ENCODE measurements at regions not wholly inside any gene's neighbourhood (a gene's known extent, or its start where the extent isn't known, plus 50 kb on each side); places are given as distances from the start of the nearest gene placed in this dataset.
A peak's percentile ranks its signal among the peaks of the same experiment; 100 is the strongest.

DNA sequence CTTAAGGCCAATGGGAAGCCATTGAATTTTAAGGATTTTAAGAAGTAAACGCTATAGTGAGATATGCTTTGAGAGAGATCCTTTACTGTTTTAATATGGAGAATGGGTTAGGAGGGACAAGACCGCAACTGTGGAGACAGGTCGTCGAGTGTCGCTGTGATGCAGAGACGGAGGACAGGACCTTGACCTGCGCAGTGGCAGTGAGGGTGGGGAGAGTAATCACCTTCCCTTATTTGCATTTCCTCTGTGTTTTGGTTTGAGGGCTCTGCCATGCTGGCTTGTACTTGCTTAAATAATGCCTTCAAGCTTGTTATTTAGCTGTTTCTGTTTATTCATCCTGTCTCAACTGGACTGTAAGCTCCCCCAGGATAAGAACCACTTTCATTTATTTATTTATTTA is 345.0 kb downstream of the FBXW7 start:
- H3K4me3 ChIP-seq (ENCODE audit: low read depth, low read length): no peak overlapping the region
- no peak for DNase-seq (ENCODE audit: low read depth)
- TF ChIP-seq, protein P1, sequence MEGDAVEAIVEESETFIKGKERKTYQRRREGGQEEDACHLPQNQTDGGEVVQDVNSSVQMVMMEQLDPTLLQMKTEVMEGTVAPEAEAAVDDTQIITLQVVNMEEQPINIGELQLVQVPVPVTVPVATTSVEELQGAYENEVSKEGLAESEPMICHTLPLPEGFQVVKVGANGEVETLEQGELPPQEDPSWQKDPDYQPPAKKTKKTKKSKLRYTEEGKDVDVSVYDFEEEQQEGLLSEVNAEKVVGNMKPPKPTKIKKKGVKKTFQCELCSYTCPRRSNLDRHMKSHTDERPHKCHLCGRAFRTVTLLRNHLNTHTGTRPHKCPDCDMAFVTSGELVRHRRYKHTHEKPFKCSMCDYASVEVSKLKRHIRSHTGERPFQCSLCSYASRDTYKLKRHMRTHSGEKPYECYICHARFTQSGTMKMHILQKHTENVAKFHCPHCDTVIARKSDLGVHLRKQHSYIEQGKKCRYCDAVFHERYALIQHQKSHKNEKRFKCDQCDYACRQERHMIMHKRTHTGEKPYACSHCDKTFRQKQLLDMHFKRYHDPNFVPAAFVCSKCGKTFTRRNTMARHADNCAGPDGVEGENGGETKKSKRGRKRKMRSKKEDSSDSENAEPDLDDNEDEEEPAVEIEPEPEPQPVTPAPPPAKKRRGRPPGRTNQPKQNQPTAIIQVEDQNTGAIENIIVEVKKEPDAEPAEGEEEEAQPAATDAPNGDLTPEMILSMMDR (IDR thresholded peaks at IDR 0.05; ENCODE audit: low read depth, low read length): no peak
- no peak for TF ChIP-seq POLR2A (IDR thresholded peaks at IDR 0.05; ENCODE audit: extremely low read depth, insufficient read length)
- no peak for TF ChIP-seq MYC (IDR thresholded peaks at IDR 0.05; ENCODE audit: low read depth, low read length)
- no peak for TF ChIP-seq MAX (IDR thresholded peaks at IDR 0.05; ENCODE audit: low read depth, low read length)

GRCh38 chr4:152189451-152190179 is 346.3 kb downstream of the FBXW7 start:
- TF ChIP-seq, protein P1 (IDR thresholded peaks at IDR 0.05; ENCODE audit: low read depth, low read length): no peak
- TF ChIP-seq MYC (IDR thresholded peaks at IDR 0.05; ENCODE audit: low read depth, low read length) (no peak), MAX (IDR thresholded peaks at IDR 0.05; ENCODE audit: low read depth, low read length) (no peak), POLR2A (IDR thresholded peaks at IDR 0.05; ENCODE audit: extremely low read depth, insufficient read length) (no peak)
- H3K4me3 ChIP-seq (ENCODE audit: low read depth, low read length): no peak overlapping the region
- no peak for DNase-seq (ENCODE audit: low read depth)

DNA sequence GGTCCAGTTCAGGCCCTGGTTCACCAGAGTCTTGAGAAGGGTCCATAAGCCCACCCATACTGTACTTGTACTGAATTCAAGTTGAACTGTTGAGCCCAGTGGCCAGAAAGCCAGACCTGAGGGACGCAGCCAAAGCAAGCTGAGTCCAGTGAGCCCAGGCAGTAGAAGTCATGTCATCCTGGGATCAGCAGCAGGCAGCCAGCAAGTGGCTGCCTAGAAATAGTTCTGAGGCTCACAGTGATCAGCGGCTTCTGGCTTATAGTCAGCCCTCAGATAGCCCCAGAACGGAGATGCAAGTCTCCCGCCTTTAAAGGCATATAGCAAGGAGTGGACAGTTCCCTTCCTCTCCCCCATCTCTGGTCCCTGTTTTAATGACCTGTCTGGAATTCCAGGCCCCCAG is 347.1 kb downstream of the FBXW7 start:
- no peak for DNase-seq (ENCODE audit: low read depth)
- TF ChIP-seq MYC (IDR thresholded peaks at IDR 0.05; ENCODE audit: low read depth, low read length) (no peak), MAX (IDR thresholded peaks at IDR 0.05; ENCODE audit: low read depth, low read length) (no peak), POLR2A (IDR thresholded peaks at IDR 0.05; ENCODE audit: extremely low read depth, insufficient read length) (no peak)
- TF ChIP-seq, protein P1 (IDR thresholded peaks at IDR 0.05; ENCODE audit: low read depth, low read length): no peak
- no peak overlapping the region for H3K4me3 ChIP-seq (ENCODE audit: low read depth, low read length)

GRCh38 chr4:152187693-152188092 is 348.2 kb downstream of the FBXW7 start:
- TF ChIP-seq MAX (IDR thresholded peaks at IDR 0.05; ENCODE audit: low read depth, low read length) (no peak), POLR2A (IDR thresholded peaks at IDR 0.05; ENCODE audit: extremely low read depth, insufficient read length) (no peak), MYC (IDR thresholded peaks at IDR 0.05; ENCODE audit: low read depth, low read length) (no peak)
- TF ChIP-seq, protein P1 (IDR thresholded peaks at IDR 0.05; ENCODE audit: low read depth, low read length): no peak
- DNase-seq (ENCODE audit: low read depth): no peak
- no peak overlapping the region for H3K4me3 ChIP-seq (ENCODE audit: low read depth, low read length)

DNA sequence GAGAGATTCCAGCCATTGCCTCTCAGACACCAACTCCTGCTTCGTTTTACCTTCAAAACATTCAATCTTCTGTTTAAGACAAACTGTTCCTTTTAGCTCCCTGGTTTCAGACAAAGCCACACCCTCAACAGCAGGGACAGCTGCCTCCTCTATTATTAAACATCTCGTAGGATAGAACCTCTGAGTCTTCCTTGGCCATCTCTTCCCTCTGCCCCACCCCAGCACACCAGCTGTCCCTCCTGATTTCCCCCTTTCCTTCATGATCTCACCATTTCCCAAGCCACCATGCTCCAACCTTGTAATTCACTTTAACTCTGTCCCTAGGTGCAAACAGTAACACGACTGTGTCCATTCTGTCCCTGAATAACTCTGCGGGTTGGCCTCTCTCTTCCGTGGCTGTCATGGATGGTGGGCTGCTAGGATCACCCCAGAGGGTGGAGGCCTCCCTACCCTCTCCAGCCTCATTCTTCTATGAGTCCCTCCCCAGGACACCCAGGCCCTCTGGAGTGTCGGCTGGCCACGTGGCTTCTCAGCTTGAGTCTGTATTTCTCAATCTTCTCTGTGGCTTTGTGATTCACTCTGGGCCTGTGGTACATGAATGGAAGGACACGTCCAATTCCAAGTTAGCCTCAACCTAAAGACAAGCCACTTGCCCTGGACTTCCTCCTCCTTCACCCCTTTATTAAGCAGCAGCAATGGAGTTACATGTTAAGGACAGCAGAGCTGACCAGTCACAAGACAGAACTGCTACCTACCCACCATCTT is 349.9 kb downstream of the FBXW7 start:
- no peak overlapping the region for H3K4me3 ChIP-seq (ENCODE audit: low read depth, low read length)
- peak; percentile 80; the same call in 1 of the 2 replicates for TF ChIP-seq MYC (IDR thresholded peaks at IDR 0.05; ENCODE audit: low read depth, low read length)
- TF ChIP-seq MAX (IDR thresholded peaks at IDR 0.05; ENCODE audit: low read depth, low read length): peak; percentile 93
- TF ChIP-seq POLR2A (IDR thresholded peaks at IDR 0.05; ENCODE audit: extremely low read depth, insufficient read length): no peak
- peak; percentile 74 for DNase-seq (ENCODE audit: low read depth)

DNA sequence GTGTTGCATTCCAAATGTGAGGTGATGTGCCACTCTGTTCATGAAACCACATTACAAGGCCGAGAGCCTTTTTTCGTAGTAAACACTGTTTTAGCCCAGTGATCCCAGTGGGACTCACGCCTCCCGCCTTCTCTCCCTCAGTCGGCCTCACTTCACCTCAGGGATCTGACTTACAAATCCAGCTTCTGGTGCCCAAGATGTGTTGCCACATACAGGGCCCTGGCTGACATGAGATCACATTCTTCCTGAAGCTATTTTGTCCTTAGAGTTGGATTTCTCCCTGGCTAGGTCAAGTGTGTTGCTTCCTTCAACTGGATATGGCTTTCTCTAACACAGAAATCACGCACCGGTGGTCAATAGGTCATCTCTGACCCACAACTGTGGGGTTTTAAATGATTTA is 354.7 kb downstream of the FBXW7 start:
- DNase-seq (ENCODE audit: low read depth): no peak
- no peak overlapping the region for H3K4me3 ChIP-seq (ENCODE audit: low read depth, low read length)
- no peak for TF ChIP-seq POLR2A (IDR thresholded peaks at IDR 0.05; ENCODE audit: extremely low read depth, insufficient read length)
- no peak for TF ChIP-seq MYC (IDR thresholded peaks at IDR 0.05; ENCODE audit: low read depth, low read length)
- no peak for TF ChIP-seq MAX (IDR thresholded peaks at IDR 0.05; ENCODE audit: low read depth, low read length)
- TF ChIP-seq, protein P1 (IDR thresholded peaks at IDR 0.05; ENCODE audit: low read depth, low read length): no peak

Data from NB4 (cell line).